ENCODE measurements at regions not wholly inside any gene's neighbourhood (a gene's known extent, or its start where the extent isn't known, plus 50 kb on each side); places are given as distances from the start of the nearest gene placed in this dataset.

GRCh38 chr17:34437188-34437587 is 74.2 kb upstream of the CCL1 start:
- TF ChIP-seq POLR2A (IDR thresholded peaks at IDR 0.05) (no peak), CTCF (IDR thresholded peaks at IDR 0.05) (no peak), EP300 (IDR thresholded peaks at IDR 0.05) (no peak), POLR2AphosphoS5 (IDR thresholded peaks at IDR 0.05) (no peak)
